GM23338 (cell line): ENCODE measurements at regions not wholly inside any gene's neighbourhood (a gene's known extent, or its start where the extent isn't known, plus 50 kb on each side); places are given as distances from the start of the nearest gene placed in this dataset.

Source experiments
- ATAC-seq: fragments of 200-7000 bp; cut with Tn5 transposase; 3 replicates; pipeline ENCODE4 v1.9.1; 2020
- DNase-seq: peaks from one replicate; pipeline ENCODE4 v3.0.0-alpha.2; 2015; ENCODE audit warnings: low spot score
- H2AFZ ChIP-seq: fragments of 200-600 bp; sonication (generic); 2 replicates; pipeline ENCODE4 v1.8.0; 2016; ENCODE audit warnings: antibody characterized with exemption, mild to moderate bottlenecking, moderate library complexity
- H3F3A ChIP-seq: fragments of 200-600 bp; sonication (generic); replicated peaks from 2 replicates; pipeline ENCODE4 v1.8.0; 2017; ENCODE audit warnings: antibody characterized with exemption, mixed run types, low read depth
- H3K27ac ChIP-seq: fragments of 200-600 bp; sonication (generic); 2 replicates; pipeline ENCODE4 v1.6.1; 2016; ENCODE audit warnings: low read depth
- H3K27me3 ChIP-seq: fragments of 200-600 bp; sonication (generic); 2 replicates; pipeline ENCODE4 v1.8.0; 2016; ENCODE audit warnings: mild to moderate bottlenecking, mixed run types, moderate library complexity; ENCODE audit not compliant: insufficient read depth
- H3K36me3 ChIP-seq: fragments of 200-600 bp; sonication (generic); 2 replicates; pipeline ENCODE4 v1.8.0; 2016; ENCODE audit warnings: mild to moderate bottlenecking; ENCODE audit not compliant: insufficient read depth
- H3K4me1 ChIP-seq: fragments of 200-600 bp; sonication (generic); 2 replicates; pipeline ENCODE4 v1.8.0; 2016; ENCODE audit warnings: mild to moderate bottlenecking, moderate library complexity; ENCODE audit not compliant: insufficient read depth
- H3K4me2 ChIP-seq: fragments of 200-600 bp; sonication (generic); 2 replicates; pipeline ENCODE4 v1.7.1; 2017; ENCODE audit warnings: mixed run types
- H3K4me3 ChIP-seq: fragments of 200-600 bp; sonication (generic); 2 replicates; pipeline ENCODE4 v1.6.1; 2016; ENCODE audit warnings: mixed run types
- H3K79me2 ChIP-seq: fragments of 200-600 bp; sonication (generic); replicated peaks from 2 replicates; pipeline ENCODE4 v1.8.0; 2017; ENCODE audit warnings: mild to moderate bottlenecking; ENCODE audit not compliant: insufficient read depth
- H3K9me2 ChIP-seq: fragments of 200-600 bp; sonication (generic); 2 replicates; pipeline ENCODE4 v1.8.0; 2017; ENCODE audit not compliant: insufficient read depth
- H4K20me1 ChIP-seq: fragments of 200-600 bp; sonication (generic); replicated peaks from 2 replicates; pipeline ENCODE4 v1.8.0; 2017; ENCODE audit warnings: mild to moderate bottlenecking; ENCODE audit not compliant: insufficient read depth
- H3K27ac Mint-ChIP-seq: 2 replicates; pipeline ENCODE4 v1.8.0; 2020; ENCODE audit warnings: inconsistent platforms, mild to moderate bottlenecking, moderate library complexity, mixed read lengths
- H3K27me3 Mint-ChIP-seq: 3 replicates; pipeline ENCODE4 v1.8.0; 2022; ENCODE audit warnings: low read depth, mild to moderate bottlenecking, moderate library complexity, mixed read lengths, inconsistent platforms; ENCODE audit not compliant: insufficient read depth, poor library complexity
- H3K36me3 Mint-ChIP-seq: 3 replicates; pipeline ENCODE4 v1.8.0; 2021; ENCODE audit warnings: low read depth, mild to moderate bottlenecking, inconsistent platforms, moderate library complexity, mixed read lengths
- H3K4me1 Mint-ChIP-seq: 3 replicates; pipeline ENCODE4 v1.8.0; 2020; ENCODE audit warnings: mild to moderate bottlenecking, inconsistent platforms, mixed read lengths
- H3K4me3 Mint-ChIP-seq: 3 replicates; pipeline ENCODE4 v1.8.0; 2021; ENCODE audit warnings: moderate library complexity, mild to moderate bottlenecking, inconsistent platforms, mixed read lengths
- H3K9me3 Mint-ChIP-seq: 3 replicates; pipeline ENCODE4 v1.8.0; 2020; ENCODE audit warnings: moderate library complexity, mild to moderate bottlenecking, inconsistent platforms, mixed read lengths
- CTCF ChIP-seq, 2 experiments: fragments of 200-600 bp in 1 of 2; sonication (generic) in 1 of 2; conservative IDR thresholded peaks; 2 replicates each; pipeline versions ENCODE4 v1.5.1 to v1.6.1; 2016 to 2017; ENCODE audit warnings: antibody characterized with exemption in 2 of 2, low read depth in 2 of 2, mild to moderate bottlenecking in 2 of 2, moderate library complexity in 1 of 2
- ETS1 ChIP-seq: IDR thresholded peaks from 2 replicates; pipeline ENCODE4 v1.6.1; 2016; ENCODE audit warnings: antibody characterized with exemption
- EZH2 ChIP-seq: fragments of 200-600 bp; sonication (generic); IDR thresholded peaks from one replicate; pipeline ENCODE4 v1.8.0; 2017; ENCODE audit warnings: antibody characterized with exemption, mild to moderate bottlenecking, low read depth; ENCODE audit not compliant: unreplicated experiment
- EZH2phosphoT487 ChIP-seq: fragments of 200-600 bp; sonication (generic); IDR thresholded peaks from one replicate; pipeline ENCODE4 v1.8.1; 2018; ENCODE audit warnings: antibody characterized with exemption; ENCODE audit not compliant: unreplicated experiment
- JUNB ChIP-seq: IDR thresholded peaks from one replicate; pipeline ENCODE4 v1.6.1; 2016; ENCODE audit warnings: antibody characterized with exemption; ENCODE audit not compliant: unreplicated experiment
- NANOG ChIP-seq: IDR thresholded peaks from 2 replicates; pipeline ENCODE4 v1.6.1; 2016; ENCODE audit warnings: antibody characterized with exemption, borderline replicate concordance
- POLR2AphosphoS5 ChIP-seq: IDR thresholded peaks from 2 replicates; pipeline ENCODE4 v1.6.1; 2016; ENCODE audit warnings: antibody characterized with exemption, low read depth
- STAT1 ChIP-seq: IDR thresholded peaks from one replicate; pipeline ENCODE4 v1.6.1; 2016; ENCODE audit warnings: antibody characterized with exemption; ENCODE audit not compliant: unreplicated experiment
- ZNF114 ChIP-seq: fragments of 250-450 bp; sonication (Bioruptor Pico); IDR thresholded peaks from 2 replicates; pipeline ENCODE4 v1.5.0; 2020; ENCODE audit warnings: mild to moderate bottlenecking, moderate library complexity
- ZNF462 ChIP-seq: fragments of 250-450 bp; sonication (Bioruptor Pico); IDR thresholded peaks from 2 replicates; pipeline ENCODE4 v1.5.0; 2020; ENCODE audit warnings: mild to moderate bottlenecking, moderate library complexity

- TF ChIP-seq ZNF462 (no peak), STAT1 (no peak)
These were observed 61.4 kb upstream of the PPP1R26 start (continued) for GRCh38 chr9:135418161-135418560.

- Mint-ChIP-seq H3K36me3 (no peaks in the 10 kb centered on the region), H3K9me3 (peaks cover 7% of the 10 kb centered on the region)
These were observed 60.5 kb upstream of the PPP1R26 start for GRCh38 chr9:135419106-135419505.

More at GRCh38 chr9:135419106-135419505, 60.5 kb upstream of the PPP1R26 start:
- Histone ChIP-seq H3K4me1 (peaks cover 4% of the 10 kb centered on the region; the same call in 1 of the 2 replicates), H3K4me2 (no peak overlapping the region), H3K27me3 (no peaks in the 10 kb centered on the region), H3K36me3 (no peaks in the 10 kb centered on the region), H3K9me2 (peaks cover 3% of the 10 kb centered on the region; the same call in 1 of the 2 replicates), H3K79me2 (no peaks in the 10 kb centered on the region), H3K4me3 (no peak overlapping the region), H3K27ac (no peak overlapping the region), H3F3A (no peaks in the 10 kb centered on the region), H2AFZ (no peak overlapping the region), H4K20me1 (no peaks in the 10 kb centered on the region)
- Mint-ChIP-seq H3K4me1 (peaks cover 15% of the 10 kb centered on the region), H3K27me3 (peaks cover 8% of the 10 kb centered on the region), H3K4me3 (no peak overlapping the region), H3K27ac (no peak overlapping the region)
- no peak for DNase-seq
- TF ChIP-seq ETS1 (no peak), NANOG (no peak), POLR2AphosphoS5 (no peak), CTCF (conservative IDR thresholded peaks at IDR 0.05; ENCODE audit: low read depth in 2 of 2) (no peak), EZH2phosphoT487 (no peak), ZNF114 (no peak), STAT1 (no peak), JUNB (no peak), EZH2 (no peak)
- no peak for ATAC-seq
